ENCODE measurements at regions not wholly inside any gene's neighbourhood (a gene's known extent, or its start where the extent isn't known, plus 50 kb on each side); places are given as distances from the start of the nearest gene placed in this dataset.

- Histone ChIP-seq H3F3A (ENCODE audit: insufficient read depth, low read depth) (no peaks in the 10 kb centered on the region), H2AFZ (no peak overlapping the region), H3K4me2 (no peak overlapping the region), H3K9me3 (ENCODE audit: insufficient read depth, low read depth) (no peaks in the 10 kb centered on the region), H3K27ac (no peak overlapping the region), H3K79me2 (ENCODE audit: low read depth) (no peaks in the 10 kb centered on the region), H3K9me2 (ENCODE audit: insufficient read depth) (no peaks in the 10 kb centered on the region), H3K36me3 (ENCODE audit: low read depth) (no peaks in the 10 kb centered on the region), H4K20me1 (ENCODE audit: insufficient read depth) (no peaks in the 10 kb centered on the region), H3K4me3 (no peak overlapping the region), H3K27me3 (ENCODE audit: insufficient read depth, low read depth) (no peaks in the 10 kb centered on the region), H3K4me1 (replicated peaks; ENCODE audit: insufficient read depth) (no peaks in the 10 kb centered on the region)
- no peak for DNase-seq
- TF ChIP-seq EZH2 (IDR thresholded peaks at IDR 0.05; ENCODE audit: low read depth) (no peak), CTCF (conservative IDR thresholded peaks at IDR 0.05) (no peak)
- ChIA-PET POLR2A (ENCODE audit: unreplicated experiment) (no interaction called here), CTCF (no interaction called here)
- no TSS peak for BruUV-seq (replicated peaks)
- intact Hi-C loops (cut with micrococcal nuclease; ENCODE audit: unreplicated experiment) = no loop called here
Observed at GRCh38 chr9:19568946-19569345, 160.1 kb downstream of the ACER2 start.

GRCh38 chr9:19564396-19565061 lies 155.7 kb downstream of the ACER2 start:
- Histone ChIP-seq H3K36me3 (ENCODE audit: low read depth) (no peaks in the 10 kb centered on the region), H3K9me2 (ENCODE audit: insufficient read depth) (no peaks in the 10 kb centered on the region), H3K9me3 (ENCODE audit: insufficient read depth, low read depth) (no peaks in the 10 kb centered on the region), H3K27me3 (ENCODE audit: insufficient read depth, low read depth) (no peaks in the 10 kb centered on the region), H3K4me1 (replicated peaks; ENCODE audit: insufficient read depth) (no peaks in the 10 kb centered on the region), H3K79me2 (ENCODE audit: low read depth) (no peaks in the 10 kb centered on the region), H4K20me1 (ENCODE audit: insufficient read depth) (no peaks in the 10 kb centered on the region), H3K27ac (no peak overlapping the region), H3K4me2 (no peak overlapping the region), H3K4me3 (no peak overlapping the region), H2AFZ (no peak overlapping the region), H3F3A (ENCODE audit: insufficient read depth, low read depth) (no peaks in the 10 kb centered on the region)
- no peak for TF ChIP-seq EZH2 (IDR thresholded peaks at IDR 0.05; ENCODE audit: low read depth)
- no peak for TF ChIP-seq CTCF (conservative IDR thresholded peaks at IDR 0.05)
- DNase-seq = no peak
- intact Hi-C loops (cut with micrococcal nuclease; ENCODE audit: unreplicated experiment) = no loop called here
- CTCF ChIA-PET = no interaction called here
- POLR2A ChIA-PET (ENCODE audit: unreplicated experiment) = no interaction called here
- BruUV-seq (replicated peaks) = no TSS peak

GRCh38 chr9:19555214-19555613 lies 146.4 kb downstream of the ACER2 start:
- BruUV-seq (replicated peaks) = no TSS peak
- H3K36me3 ChIP-seq (ENCODE audit: low read depth) = no peaks in the 10 kb centered on the region
- H4K20me1 ChIP-seq (ENCODE audit: insufficient read depth) = no peaks in the 10 kb centered on the region
- no peak overlapping the region for H2AFZ ChIP-seq
- H3K4me3 ChIP-seq = no peak overlapping the region
- H3K27me3 ChIP-seq (ENCODE audit: insufficient read depth, low read depth) = no peaks in the 10 kb centered on the region
- no peaks in the 10 kb centered on the region for H3K79me2 ChIP-seq (ENCODE audit: low read depth)
- ChIA-PET POLR2A (ENCODE audit: unreplicated experiment) (no interaction called here), CTCF (no interaction called here)
- no peaks in the 10 kb centered on the region for H3K4me1 ChIP-seq (replicated peaks; ENCODE audit: insufficient read depth)
- H3K4me2 ChIP-seq = no peak overlapping the region
- DNase-seq = no peak
- intact Hi-C loops (cut with micrococcal nuclease; ENCODE audit: unreplicated experiment) = no loop called here
- TF ChIP-seq CTCF (conservative IDR thresholded peaks at IDR 0.05) = no peak
- no peak for TF ChIP-seq EZH2 (IDR thresholded peaks at IDR 0.05; ENCODE audit: low read depth)
- no peak overlapping the region for H3K27ac ChIP-seq
- no peaks in the 10 kb centered on the region for H3F3A ChIP-seq (ENCODE audit: insufficient read depth, low read depth)
- H3K9me3 ChIP-seq (ENCODE audit: insufficient read depth, low read depth) = no peaks in the 10 kb centered on the region
- no peaks in the 10 kb centered on the region for H3K9me2 ChIP-seq (ENCODE audit: insufficient read depth)

Measured in PC-9 (cell line).